Astrocyte of the spinal cord (primary cell): ENCODE measurements at regions not wholly inside any gene's neighbourhood (a gene's known extent, or its start where the extent isn't known, plus 50 kb on each side); places are given as distances from the start of the nearest gene placed in this dataset.

Experiments
- DNase-seq: peaks from one replicate; pipeline ENCODE4 v3.0.0; 2011; ENCODE audit warnings: low read depth, low spot score
- H3K4me3 ChIP-seq: 2 replicates; pipeline ENCODE4 v1.5.1; 2011; ENCODE audit warnings: low read depth, mild to moderate bottlenecking, low read length, moderate library complexity
- CTCF ChIP-seq: IDR thresholded peaks from 2 replicates; pipeline ENCODE4 v1.5.1; 2012; ENCODE audit warnings: low read depth, mild to moderate bottlenecking, low read length, inconsistent platforms
- in situ Hi-C: cut with HindIII; loops from 2 replicates; pipeline ENCODE4 v1.10.0; 2017; ENCODE audit warnings: low sequenced_read_pairs

GRCh38 chr16:9374061-9374460, 282.6 kb downstream of the HAPSTR1 start:
- no peak for DNase-seq
- H3K4me3 ChIP-seq = no peak overlapping the region
- in situ Hi-C loops = no loop called here
- no peak for TF ChIP-seq CTCF

GRCh38 chr16:9378876-9379275, 287.4 kb downstream of the HAPSTR1 start:
- DNase-seq = no peak
- in situ Hi-C loops = no loop called here
- H3K4me3 ChIP-seq = no peak overlapping the region
- no peak for TF ChIP-seq CTCF

GRCh38 chr16:9380221-9380620, 288.8 kb downstream of the HAPSTR1 start:
- in situ Hi-C loops = no loop called here
- no peak for TF ChIP-seq CTCF
- H3K4me3 ChIP-seq = no peak overlapping the region
- DNase-seq = no peak

GRCh38 chr16:9381399-9381798, 290.0 kb downstream of the HAPSTR1 start:
- no peak overlapping the region for H3K4me3 ChIP-seq
- no peak for TF ChIP-seq CTCF
- DNase-seq = no peak
- in situ Hi-C loops = no loop called here

- TF ChIP-seq CTCF = no peak
- in situ Hi-C loops = no loop called here
- H3K4me3 ChIP-seq = no peak overlapping the region
- no peak for DNase-seq
Observed at GRCh38 chr16:9381905-9382304, 290.5 kb downstream of the HAPSTR1 start.

GRCh38 chr16:9383281-9383680, 291.8 kb downstream of the HAPSTR1 start:
- no peak for TF ChIP-seq CTCF
- in situ Hi-C loops = no loop called here
- DNase-seq = no peak
- H3K4me3 ChIP-seq = no peak overlapping the region

- in situ Hi-C loops = no loop called here
- no peak for TF ChIP-seq CTCF
- no peak overlapping the region for H3K4me3 ChIP-seq
- DNase-seq = no peak
Observed at GRCh38 chr16:9384141-9384540, 292.7 kb downstream of the HAPSTR1 start.
